GM18873 (cell line): ENCODE measurements at regions not wholly inside any gene's neighbourhood (a gene's known extent, or its start where the extent isn't known, plus 50 kb on each side); places are given as distances from the start of the nearest gene placed in this dataset.

Source experiments
- ATAC-seq: cut with Tn5 transposase; IDR thresholded peaks from one replicate; pipeline ENCODE4 v1.9.1; 2021; ENCODE audit warnings: mild to moderate bottlenecking, moderate library complexity, moderate number of reproducible peaks; ENCODE audit not compliant: unreplicated experiment, low FRiP score

DNA sequence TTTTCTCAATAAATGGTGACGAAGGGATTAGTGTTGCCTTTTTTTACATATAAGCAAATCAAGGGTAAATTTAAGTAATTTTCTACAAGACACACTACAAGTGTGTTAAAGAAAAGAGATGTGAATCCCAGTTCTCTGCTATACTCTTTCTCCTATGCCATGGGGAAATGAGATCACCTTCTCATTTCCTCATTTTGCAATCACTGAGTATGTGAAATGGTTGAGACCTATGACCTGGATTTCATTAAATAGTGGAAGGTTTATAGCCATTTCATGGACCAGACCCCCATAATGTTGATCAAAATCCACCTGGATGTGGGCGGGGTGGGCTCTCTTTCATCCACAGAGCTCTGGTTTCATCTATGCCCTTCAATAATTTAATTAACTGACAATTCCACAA is 66.9 kb upstream of the SLIT3 start:
- no peak for ATAC-seq

DNA sequence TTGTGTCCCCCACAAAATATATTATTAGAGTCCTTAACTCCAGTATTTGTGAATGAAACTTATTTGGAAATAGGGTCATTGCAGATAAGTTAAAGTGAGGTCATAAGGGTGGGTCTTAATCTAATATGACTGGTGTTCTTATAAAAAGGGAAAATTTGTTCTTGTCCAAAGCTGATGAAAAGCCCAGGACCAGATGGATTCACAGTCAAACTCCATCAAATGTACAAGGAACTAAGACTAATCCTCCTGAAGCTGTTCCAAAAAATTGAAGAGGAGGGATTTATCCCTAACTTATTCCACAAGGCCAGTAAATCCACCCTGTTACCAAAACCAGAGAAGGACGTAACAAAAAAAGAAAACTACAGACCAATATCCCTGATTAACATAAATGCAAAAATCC is 56.4 kb upstream of the SLIT3 start:
- no peak for ATAC-seq

DNA sequence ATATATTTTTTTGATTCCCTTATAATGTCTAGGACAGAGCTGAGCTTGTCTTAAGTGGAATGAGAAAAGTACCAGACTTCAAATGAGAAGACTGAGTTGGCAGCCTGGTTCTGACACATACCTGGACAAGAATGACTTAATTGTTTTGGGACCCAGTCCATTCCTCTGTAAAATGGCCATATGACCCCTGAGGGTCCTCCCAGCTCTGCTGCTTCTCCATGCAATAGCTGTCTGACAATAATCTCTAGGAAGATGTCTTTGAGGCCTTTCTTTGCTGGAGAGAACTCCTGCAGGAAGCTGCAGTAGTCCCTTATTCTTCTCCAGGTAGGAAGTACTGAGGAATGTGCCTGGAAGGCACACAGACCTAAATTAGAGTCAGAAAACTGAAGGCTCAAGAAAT is 55.9 kb upstream of the SLIT3 start:
- ATAC-seq: no peak

DNA sequence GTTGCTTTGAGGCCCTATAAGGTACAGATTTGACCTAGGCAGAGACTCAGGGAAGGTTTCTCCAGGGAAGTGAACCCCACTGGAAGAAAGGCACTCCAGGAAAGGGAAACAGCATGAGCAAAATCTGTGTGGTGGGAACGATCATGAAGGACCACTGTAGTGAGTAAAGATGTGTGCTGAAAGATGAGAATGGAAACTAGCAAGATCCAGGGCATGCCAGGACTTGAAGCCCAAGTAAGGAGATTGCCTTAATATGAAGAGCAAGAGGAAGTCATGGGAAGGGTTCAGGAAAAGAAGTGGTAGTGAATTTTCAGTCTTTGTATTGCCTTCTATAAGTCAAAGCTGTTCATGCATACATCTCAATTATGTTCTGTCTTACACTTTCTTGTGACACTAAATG is 55.2 kb upstream of the SLIT3 start:
- ATAC-seq: no peak

DNA sequence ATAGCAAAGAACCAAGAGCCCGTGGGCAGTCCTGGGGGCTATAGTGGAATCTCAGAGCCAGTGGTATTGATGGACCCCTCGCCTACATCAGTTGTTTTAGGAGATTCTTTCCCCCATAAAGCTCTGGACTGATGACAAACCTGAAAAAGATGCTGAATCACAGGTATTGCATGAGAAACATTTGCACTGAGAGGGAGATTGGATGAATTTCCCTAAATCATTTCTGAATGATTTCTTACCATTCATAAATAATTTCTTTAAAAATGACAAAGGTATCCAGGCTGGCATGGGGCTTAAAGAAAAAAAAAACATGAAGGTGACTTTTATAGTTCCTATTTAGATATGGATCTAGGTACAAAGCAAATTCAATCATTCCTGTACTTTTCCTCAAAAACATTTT is 54.0 kb upstream of the SLIT3 start:
- no peak for ATAC-seq

DNA sequence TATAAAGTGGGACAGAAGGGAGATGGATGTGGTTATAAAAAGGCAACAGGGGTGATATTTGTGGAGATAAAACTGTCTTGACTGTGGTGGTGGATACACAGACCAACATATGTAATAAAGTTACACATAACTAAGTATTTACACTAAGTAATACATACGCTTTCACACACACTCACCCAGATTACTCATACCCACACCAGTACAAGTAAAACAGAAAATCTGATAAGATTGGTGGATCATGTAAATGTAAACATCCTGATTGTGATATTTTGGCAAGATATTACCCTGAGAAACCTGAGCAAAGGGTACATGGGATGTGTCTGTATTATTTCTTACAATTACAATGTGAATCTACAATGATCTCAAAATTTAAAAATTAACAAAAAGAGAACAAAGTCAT is 53.3 kb upstream of the SLIT3 start:
- no peak for ATAC-seq

DNA sequence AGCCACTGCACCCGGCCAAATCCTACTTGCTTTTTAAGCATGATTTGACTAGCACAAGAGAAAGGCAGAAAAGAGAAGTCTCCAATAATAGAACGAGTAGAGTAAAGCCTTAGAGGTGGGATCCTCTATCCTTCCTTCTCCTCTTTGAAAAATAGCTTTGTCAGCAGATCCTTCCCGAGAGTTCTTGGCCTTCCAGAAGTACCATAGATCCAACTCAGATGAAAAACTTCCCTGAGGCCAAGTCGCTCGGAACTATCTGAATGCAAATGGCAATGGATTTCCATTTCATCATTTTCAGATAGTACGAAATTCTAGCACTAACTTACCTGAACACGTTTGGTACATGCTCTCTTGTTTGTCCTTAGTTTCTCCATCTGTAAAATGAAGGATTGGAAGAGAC is 52.0 kb upstream of the SLIT3 start:
- no peak for ATAC-seq

DNA sequence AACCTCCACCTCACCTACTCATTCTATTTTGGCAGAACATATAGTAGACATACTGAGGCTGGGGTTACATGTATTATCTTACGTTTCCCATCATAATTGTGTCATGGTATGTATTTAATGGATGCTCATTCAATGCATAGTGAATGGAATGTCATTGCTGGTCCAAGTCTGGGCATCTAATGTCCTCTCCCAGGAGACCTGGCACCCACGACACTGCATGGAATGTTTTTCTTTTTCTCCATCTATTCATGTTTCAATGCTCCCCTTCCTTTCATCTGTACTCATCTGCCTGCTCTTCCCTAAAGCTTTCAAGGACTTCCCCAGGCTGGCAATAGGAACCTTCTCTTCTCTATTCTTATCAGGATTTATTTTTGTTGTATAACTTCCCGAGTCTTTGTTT is 50.8 kb upstream of the SLIT3 start:
- no peak for ATAC-seq

DNA sequence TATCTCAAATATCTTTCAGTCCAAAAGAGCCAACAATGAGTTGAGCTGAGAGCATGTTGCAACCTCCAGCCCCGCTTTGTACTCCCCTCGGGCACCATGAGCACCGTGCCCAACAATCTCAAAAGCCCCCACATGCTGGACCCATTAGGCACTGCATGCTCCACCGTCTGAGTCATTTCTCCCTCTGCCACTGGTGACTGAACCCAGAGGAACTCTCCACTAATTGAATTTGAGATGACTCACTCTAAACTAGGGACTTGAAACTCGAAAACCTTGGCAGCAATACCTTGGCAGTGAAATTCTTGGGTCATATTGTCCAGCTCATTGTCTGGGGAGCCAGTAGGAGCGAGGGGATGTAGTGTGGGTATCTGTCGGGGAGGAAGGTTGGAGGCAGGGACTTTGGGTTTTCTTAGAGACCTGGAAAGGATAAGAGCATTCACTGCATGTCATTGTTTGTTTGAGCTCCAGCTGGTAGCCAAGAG is 49.9 kb upstream of the SLIT3 start:
- ATAC-seq: no peak
